Pancreas (tissue), 10 donors: ENCODE measurements at regions not wholly inside any gene's neighbourhood (a gene's known extent, or its start where the extent isn't known, plus 50 kb on each side); places are given as distances from the start of the nearest gene placed in this dataset.
"Not testable (repeated sequence)": the region's sequence is repeated elsewhere in the genome, so short reads cannot be mapped to it uniquely, and the experiment has no call there.

Experiments
- ATAC-seq, 4 donors: fragments of 200-7000 bp; cut with Tn5 transposase; one replicate each; pipeline versions ENCODE4 v1.8.0 to v1.9.1; 2020; ENCODE audit warnings: mild to moderate bottlenecking in 4 of 4, moderate library complexity in 4 of 4
- DNase-seq, 6 donors: peaks; one replicate each; pipeline ENCODE4 v3.0.0-alpha.2; 2020
- FAIRE-seq: peaks from 2 replicates; lab custom pipeline; 2012; peaks lifted over from hg19 to GRCh38; lab: Jason Lieb, UNC
- H3K27ac ChIP-seq, 4 donors: fragments of 200-600 bp; sonication (generic); 1 replicate in 3 of 4; 2 replicates in 1 of 4; pipeline versions ENCODE4 v1.5.0 to v1.8.0; 2020
- H3K27me3 ChIP-seq, 4 donors: fragments of 200-600 bp; one replicate each; pipeline ENCODE4 v1.8.0; 2021
- H3K36me3 ChIP-seq, 3 donors: fragments of 200-600 bp; sonication (generic) in 1 of 3; one replicate each; pipeline versions ENCODE4 v1.5.0 to v1.8.0; 2020 to 2021
- H3K4me1 ChIP-seq, 3 donors: fragments of 200-600 bp; one replicate each; pipeline ENCODE4 v1.8.0; 2021
- H3K4me3 ChIP-seq, 4 donors: fragments of 200-600 bp; sonication (generic) in 2 of 4; one replicate each; pipeline versions ENCODE4 v1.5.0 to v1.8.0; 2020 to 2021
- H3K9me3 ChIP-seq, 4 donors: fragments of 200-600 bp; one replicate each; pipeline ENCODE4 v1.8.0; 2021
- CTCF ChIP-seq, 4 donors: fragments of 200-600 bp; sonication (generic) in 3 of 4; IDR thresholded peaks; one replicate each; pipeline versions ENCODE4 v1.5.0 to v1.8.0; 2021; ENCODE audit warnings: antibody characterized with exemption in 4 of 4
- WGBS, 2 donors: extraction: QIAGEN DNeasy Blood & Tissue Kit; methylation state at CpG; one replicate each; pipeline ENCODE4 v1.1.7; 2013; 5-methylcytosine and 5-hydroxymethylcytosine counted together
- intact Hi-C, 3 donors: fragments of 100-400 bp; cut with DNase I; formaldehyde crosslinking; loops; one replicate each; pipeline versions ENCODE4 v1.11.1 to v1.14.2; 2022
- donor health status: healthy with polysubstance abuse.
- donor health status: DM: no; HTN: no; CAD: no; lungs with moderate emphysema.
- donor health status: DM: no; HTN: no; CAD: no.
- donor health status: control.
- donor health status: control.
- donor health status: Bipolar disorder and iron deficiency.
- donor health status: DM: yes; HTN: yes; CAD: no.
- donor health status: DM: no; HTN: no; CAD: no.
- donor health status: DM: no; HTN: no; CAD: no.
- donor health status: DM: yes; HTN: yes; CAD: no.

- TF ChIP-seq CTCF (IDR thresholded peaks at IDR 0.05): no peak
- no peaks in the 10 kb centered on the region for H3K36me3 ChIP-seq
- DNase-seq (no peak), FAIRE-seq (no peak), ATAC-seq (no peak)
- no peaks in the 10 kb centered on the region for H3K27me3 ChIP-seq
- no peak overlapping the region for H3K4me3 ChIP-seq
- intact Hi-C loops: no loop called here
- H3K4me1 ChIP-seq: peaks cover 0 to 10% (median 9%) of the 10 kb centered on the region in 3 donors
- 81 to 84% methylated on average over 1 of the region's 1 CpG for WGBS, 2 donors
- H3K27ac ChIP-seq: no peak overlapping the region
- H3K9me3 ChIP-seq: no peaks in the 10 kb centered on the region
Observed at GRCh38 chr1:238329671-238330070, 438.9 kb upstream of the ZP4 start.

- H3K36me3 ChIP-seq, ATAC-seq, FAIRE-seq, H3K4me3 ChIP-seq, H3K4me1 ChIP-seq, H3K27me3 ChIP-seq, intact Hi-C loops, H3K9me3 ChIP-seq, H3K27ac ChIP-seq: not testable (repeated sequence)
- whole genome bisulfite sequencing, 2 donors: 95 to 97% methylated on average over 21 to 22 of the region's 22 CpGs
- peak in 1 of 6 donors; percentile 37 for DNase-seq
Observed at GRCh38 chr1:238327033-238327432, 436.3 kb upstream of the ZP4 start.

GRCh38 chr1:238326479-238326878 is 435.8 kb upstream of the ZP4 start:
- DNase-seq, H3K9me3 ChIP-seq, ATAC-seq, H3K36me3 ChIP-seq, H3K27ac ChIP-seq, H3K4me3 ChIP-seq, H3K4me1 ChIP-seq, FAIRE-seq, H3K27me3 ChIP-seq, intact Hi-C loops: not testable (repeated sequence)
- WGBS, 2 donors: 85 to 86% methylated on average over 9 of the region's 9 CpGs

GRCh38 chr1:238324211-238324864 is 433.6 kb upstream of the ZP4 start:
- H3K27ac ChIP-seq: no peak overlapping the region

GRCh38 chr1:238323490-238323889 is 432.8 kb upstream of the ZP4 start:
- H3K27ac ChIP-seq: no peak overlapping the region
- no peak for ATAC-seq
- intact Hi-C loops: no loop called here
- DNase-seq: no peak
- 87 to 90% methylated on average over 3 of the region's 3 CpGs for WGBS, 2 donors
- no peaks in the 10 kb centered on the region for H3K36me3 ChIP-seq
- no peak for FAIRE-seq
- H3K9me3 ChIP-seq: no peaks in the 10 kb centered on the region
- no peak overlapping the region for H3K4me3 ChIP-seq
- H3K4me1 ChIP-seq: no peaks in the 10 kb centered on the region
- H3K27me3 ChIP-seq: no peaks in the 10 kb centered on the region
- TF ChIP-seq CTCF (IDR thresholded peaks at IDR 0.05): no peak

More at GRCh38 chr1:238324211-238324864, 433.6 kb upstream of the ZP4 start:
- DNase-seq (no peak), FAIRE-seq (no peak), ATAC-seq (no peak)
- WGBS, 2 donors: 67% methylated on average over 9 of the region's 9 CpGs
- Histone ChIP-seq H3K36me3 (no peaks in the 10 kb centered on the region), H3K4me3 (no peak overlapping the region), H3K9me3 (no peaks in the 10 kb centered on the region), H3K27me3 (no peaks in the 10 kb centered on the region), H3K4me1 (no peaks in the 10 kb centered on the region)
- TF ChIP-seq CTCF (IDR thresholded peaks at IDR 0.05): no peak
- intact Hi-C loops: no loop called here

- intact Hi-C loops: no loop called here
- no peak for TF ChIP-seq CTCF (IDR thresholded peaks at IDR 0.05)
- no peaks in the 10 kb centered on the region for H3K36me3 ChIP-seq
- H3K4me1 ChIP-seq: no peaks in the 10 kb centered on the region
- no peak for DNase-seq
- no peak for FAIRE-seq
- ATAC-seq: no peak
- H3K27ac ChIP-seq: no peak overlapping the region
- H3K9me3 ChIP-seq: no peaks in the 10 kb centered on the region
- no peaks in the 10 kb centered on the region for H3K27me3 ChIP-seq
- 74 to 76% methylated on average over 5 of the region's 5 CpGs for WGBS, 2 donors
- H3K4me3 ChIP-seq: no peak overlapping the region
Observed at GRCh38 chr1:238319957-238320356, 429.2 kb upstream of the ZP4 start.
